ENCODE measurements at regions not wholly inside any gene's neighbourhood (a gene's known extent, or its start where the extent isn't known, plus 50 kb on each side); places are given as distances from the start of the nearest gene placed in this dataset.

DNA sequence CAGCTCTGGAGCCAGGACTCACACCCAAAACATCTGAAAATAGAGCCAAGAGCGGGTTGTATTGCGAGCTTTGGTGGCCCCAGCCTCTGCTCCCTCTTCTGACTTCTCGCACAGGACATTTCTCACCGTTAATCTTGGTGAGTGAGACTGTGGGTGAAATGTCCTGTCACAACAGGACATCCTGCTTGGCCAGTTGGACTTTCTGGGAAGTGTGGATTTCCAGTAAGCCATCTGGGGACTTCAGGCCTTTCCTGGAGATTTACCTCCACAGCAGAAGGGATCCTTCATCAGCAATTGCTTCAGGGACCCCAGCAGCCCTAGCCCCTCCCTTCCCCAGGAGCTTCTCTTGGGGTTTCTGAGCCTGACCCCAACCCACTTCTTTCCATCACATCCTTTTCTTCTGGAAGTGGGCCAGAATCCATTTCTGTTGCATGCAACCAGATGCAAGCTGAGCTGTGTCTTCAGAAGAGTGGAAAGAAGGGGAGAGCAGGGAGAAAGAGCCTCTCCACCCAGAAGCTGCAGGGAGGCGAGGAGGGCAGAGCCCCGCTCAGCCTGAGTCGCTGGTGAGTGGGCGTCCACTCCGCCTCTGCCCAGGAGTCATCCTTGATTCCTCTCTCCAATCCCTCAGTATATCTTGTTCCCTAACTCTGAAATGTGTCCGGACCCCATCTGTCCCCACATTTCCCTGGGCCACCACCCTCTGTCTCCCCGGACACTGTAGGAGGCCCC lies 50.3 kb upstream of the GADD45G start:
- no peak for DNase-seq

DNA sequence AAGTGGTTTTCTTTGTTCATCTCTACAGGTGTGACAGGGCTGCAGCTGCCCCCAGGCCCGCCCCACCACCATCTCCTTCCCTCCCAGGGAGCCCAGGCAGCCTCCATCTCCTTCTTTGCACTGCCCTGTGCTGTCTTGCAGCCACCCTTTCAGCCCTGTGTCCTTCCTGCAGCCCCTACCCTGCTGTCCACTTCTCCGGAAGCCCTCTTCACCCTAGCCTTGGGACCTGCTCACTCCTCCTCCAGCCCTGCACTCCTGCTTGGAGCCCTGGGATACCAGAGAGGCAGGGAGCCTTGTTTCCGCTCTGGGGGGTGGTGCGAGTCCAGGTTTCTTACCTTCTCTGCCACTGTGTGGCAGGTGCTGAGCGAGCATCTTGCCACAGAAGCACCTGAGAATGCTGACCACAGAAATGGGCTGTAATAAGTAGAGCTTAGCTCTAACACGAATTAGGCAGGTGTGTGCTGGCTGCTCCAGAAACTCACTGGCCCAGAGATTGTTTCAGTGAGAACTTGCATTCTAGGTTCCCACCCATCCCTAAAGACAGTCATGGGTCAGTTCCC lies 51.3 kb upstream of the GADD45G start:
- no peak for DNase-seq

DNA sequence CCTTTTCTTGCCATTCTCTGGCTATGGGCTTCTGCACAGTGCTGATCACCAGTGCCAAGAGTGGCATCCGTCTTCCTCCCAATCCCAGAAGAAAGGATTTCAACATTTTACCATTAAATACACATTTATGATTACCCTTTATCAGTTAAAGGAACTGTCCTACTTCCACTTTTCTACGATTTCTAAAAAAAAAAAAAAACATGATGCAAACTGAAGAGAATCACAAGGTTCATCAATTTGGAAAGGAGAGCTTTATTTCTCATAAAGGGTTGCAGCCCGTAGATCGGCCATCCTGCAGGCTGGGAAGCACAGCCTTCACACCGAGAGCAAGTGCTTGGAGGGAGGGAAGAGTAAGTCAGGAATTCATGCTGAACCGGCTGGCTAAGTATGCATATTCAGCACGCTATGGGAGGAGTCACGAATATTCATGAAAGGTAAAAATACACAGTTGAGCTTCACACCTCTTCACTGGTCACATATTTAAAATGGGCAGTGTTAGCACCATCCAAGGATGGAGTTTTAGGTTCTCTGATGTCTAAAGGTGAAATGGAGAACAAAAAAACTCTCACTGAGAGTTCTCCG lies 52.5 kb upstream of the SEMA4D start:
- DNase-seq: no peak

DNA sequence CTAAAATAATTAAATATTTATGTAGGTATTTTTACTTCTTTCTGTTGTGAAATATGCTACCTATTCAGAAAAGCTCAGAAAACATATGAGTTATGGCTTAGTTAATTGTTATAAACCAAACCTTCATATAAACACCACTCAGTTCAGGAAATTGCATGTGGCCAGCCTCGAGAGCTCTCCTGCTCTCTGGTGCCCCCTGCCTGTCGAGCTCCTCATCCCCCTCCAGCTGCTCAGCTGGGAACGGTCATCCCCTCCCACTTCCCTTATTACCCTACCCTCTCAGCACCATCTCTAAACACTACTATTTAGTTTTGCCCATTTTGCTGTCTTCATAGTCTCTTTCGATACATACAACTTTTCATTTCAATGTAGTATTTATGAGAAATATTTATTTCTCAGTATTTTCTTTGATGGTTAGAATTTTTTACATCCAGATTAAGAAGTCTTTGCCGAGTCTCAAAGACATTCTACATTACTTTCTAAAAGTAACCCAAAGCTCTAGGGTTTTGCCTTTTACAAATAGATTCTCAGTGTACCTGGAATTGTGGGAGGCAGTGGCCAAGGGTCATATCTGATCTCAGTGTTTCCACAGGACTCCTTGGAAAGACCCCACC lies 51.2 kb upstream of the SEMA4D start:
- DNase-seq: peak; percentile 62

DNA sequence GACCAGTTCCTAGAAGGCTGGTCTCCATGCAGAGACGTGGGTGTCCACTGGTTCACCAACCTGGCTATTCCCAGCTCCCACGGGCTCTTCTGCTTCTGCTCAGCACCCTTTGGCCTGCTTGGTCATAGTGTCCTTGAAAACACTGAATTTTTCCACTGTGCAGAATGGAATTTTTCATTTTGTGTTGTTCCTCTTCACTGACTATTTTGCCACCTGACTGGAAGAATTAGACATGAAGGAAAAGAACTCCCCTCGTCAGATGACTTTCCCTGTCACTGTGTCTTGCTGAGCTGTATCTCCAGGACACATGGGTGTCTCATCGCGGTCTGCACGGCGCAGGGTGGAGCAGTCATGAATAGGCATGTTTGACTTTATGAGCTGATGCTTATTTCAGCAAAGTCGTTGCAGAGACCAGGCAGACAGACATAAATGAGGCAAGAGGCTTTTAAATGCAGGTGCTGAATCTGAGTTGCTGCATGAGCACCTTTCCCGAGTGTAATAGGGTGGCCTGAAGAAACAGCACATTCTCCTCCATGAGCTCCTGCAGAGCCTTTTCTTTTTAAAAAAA lies 50.2 kb upstream of the SEMA4D start:
- DNase-seq: no peak
